Thyroid gland (tissue), 4 donors: ENCODE measurements at regions not wholly inside any gene's neighbourhood (a gene's known extent, or its start where the extent isn't known, plus 50 kb on each side); places are given as distances from the start of the nearest gene placed in this dataset.

ENCODE experiments used
- DNase-seq, 2 donors: peaks; one replicate each; pipeline ENCODE4 v3.0.0-alpha.2; 2019
- H3K27ac ChIP-seq, 3 donors: fragments of 200-600 bp; sonication (generic); 1 replicate in 2 of 3; 2 replicates in 1 of 3; pipeline ENCODE4 v1.5.1; 2016 to 2019; ENCODE audit warnings: mild to moderate bottlenecking in 1 of 3, moderate library complexity in 1 of 3
- H3K27me3 ChIP-seq: fragments of 200-600 bp; sonication (generic); one replicate; pipeline ENCODE4 v1.5.1; 2019
- H3K36me3 ChIP-seq, 2 donors: fragments of 200-600 bp; sonication (generic); one replicate each; pipeline ENCODE4 v1.5.1; 2016 to 2019
- H3K4me1 ChIP-seq, 2 donors: fragments of 200-600 bp; sonication (generic); one replicate each; pipeline ENCODE4 v1.5.1; 2017 to 2019
- H3K4me3 ChIP-seq, 3 donors: fragments of 200-600 bp; sonication (generic); replicated peaks in 1 of 3; 1 replicate in 2 of 3; 2 replicates in 1 of 3; pipeline ENCODE4 v1.5.1; 2016; ENCODE audit warnings: mild to moderate bottlenecking in 1 of 3
- H3K9me3 ChIP-seq: fragments of 200-600 bp; sonication (generic); one replicate; pipeline ENCODE4 v1.5.1; 2017
- POLR2A ChIP-seq, 2 donors: fragments of 450-650 bp; IDR thresholded peaks; one replicate each; pipeline ENCODE4 v1.6.1; 2017; ENCODE audit warnings: antibody characterized with exemption in 2 of 2, mild to moderate bottlenecking in 2 of 2, moderate library complexity in 1 of 2
- WGBS, 2 donors: methylation state at CpG; one replicate each; pipeline ENCODE4 v1.1.5; 2017; 5-methylcytosine and 5-hydroxymethylcytosine counted together
- intact Hi-C: fragments of 100-400 bp; cut with DNase I; formaldehyde crosslinking; loops from one replicate; pipeline ENCODE4 v1.15.1; 2023
- TF ChIP-seq, protein P1 (sequence below), 6 experiments: fragments of 200-600 bp in 3 of 6; fragments of 450-650 bp in 3 of 6; sonication (generic) in 3 of 6; IDR thresholded peaks; one replicate each; pipeline ENCODE4 v1.5.1; 2016 to 2019; ENCODE audit warnings: antibody characterized with exemption in 6 of 6, mild to moderate bottlenecking in 2 of 6, inconsistent platforms in 1 of 6, moderate library complexity in 1 of 6

DNA sequence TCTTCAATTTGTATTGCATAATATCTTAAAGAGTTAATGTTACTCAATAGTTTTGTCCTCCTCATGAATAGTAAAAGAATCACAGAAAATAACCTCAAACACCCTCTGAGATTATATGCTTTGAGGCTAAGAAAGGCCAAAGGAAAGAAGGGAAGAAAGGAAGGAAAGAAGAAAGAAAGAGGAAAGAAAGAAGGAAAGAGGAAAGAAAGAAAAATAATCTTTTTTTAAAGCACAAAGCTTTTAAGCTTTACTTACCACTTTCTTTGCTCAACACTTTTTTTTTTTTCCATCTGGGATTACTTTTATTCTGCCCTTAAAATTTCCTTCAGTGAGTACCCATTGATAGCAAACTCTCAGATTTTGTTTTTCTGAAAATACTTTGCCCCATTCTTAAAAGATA, 369.1 kb downstream of the FGF9 start:
- Histone ChIP-seq H3K9me3 (no peaks in the 10 kb centered on the region), H3K4me1 (no peaks in the 10 kb centered on the region), H3K27me3 (no peaks in the 10 kb centered on the region), H3K27ac (no peak overlapping the region), H3K36me3 (no peaks in the 10 kb centered on the region), H3K4me3 (no peak overlapping the region)
- intact Hi-C loops, result no loop called here
- TF ChIP-seq POLR2A (IDR thresholded peaks at IDR 0.05), result no peak
- TF ChIP-seq, protein P1, sequence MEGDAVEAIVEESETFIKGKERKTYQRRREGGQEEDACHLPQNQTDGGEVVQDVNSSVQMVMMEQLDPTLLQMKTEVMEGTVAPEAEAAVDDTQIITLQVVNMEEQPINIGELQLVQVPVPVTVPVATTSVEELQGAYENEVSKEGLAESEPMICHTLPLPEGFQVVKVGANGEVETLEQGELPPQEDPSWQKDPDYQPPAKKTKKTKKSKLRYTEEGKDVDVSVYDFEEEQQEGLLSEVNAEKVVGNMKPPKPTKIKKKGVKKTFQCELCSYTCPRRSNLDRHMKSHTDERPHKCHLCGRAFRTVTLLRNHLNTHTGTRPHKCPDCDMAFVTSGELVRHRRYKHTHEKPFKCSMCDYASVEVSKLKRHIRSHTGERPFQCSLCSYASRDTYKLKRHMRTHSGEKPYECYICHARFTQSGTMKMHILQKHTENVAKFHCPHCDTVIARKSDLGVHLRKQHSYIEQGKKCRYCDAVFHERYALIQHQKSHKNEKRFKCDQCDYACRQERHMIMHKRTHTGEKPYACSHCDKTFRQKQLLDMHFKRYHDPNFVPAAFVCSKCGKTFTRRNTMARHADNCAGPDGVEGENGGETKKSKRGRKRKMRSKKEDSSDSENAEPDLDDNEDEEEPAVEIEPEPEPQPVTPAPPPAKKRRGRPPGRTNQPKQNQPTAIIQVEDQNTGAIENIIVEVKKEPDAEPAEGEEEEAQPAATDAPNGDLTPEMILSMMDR (IDR thresholded peaks at IDR 0.05), result no peak
- DNase-seq, result no peak

DNA sequence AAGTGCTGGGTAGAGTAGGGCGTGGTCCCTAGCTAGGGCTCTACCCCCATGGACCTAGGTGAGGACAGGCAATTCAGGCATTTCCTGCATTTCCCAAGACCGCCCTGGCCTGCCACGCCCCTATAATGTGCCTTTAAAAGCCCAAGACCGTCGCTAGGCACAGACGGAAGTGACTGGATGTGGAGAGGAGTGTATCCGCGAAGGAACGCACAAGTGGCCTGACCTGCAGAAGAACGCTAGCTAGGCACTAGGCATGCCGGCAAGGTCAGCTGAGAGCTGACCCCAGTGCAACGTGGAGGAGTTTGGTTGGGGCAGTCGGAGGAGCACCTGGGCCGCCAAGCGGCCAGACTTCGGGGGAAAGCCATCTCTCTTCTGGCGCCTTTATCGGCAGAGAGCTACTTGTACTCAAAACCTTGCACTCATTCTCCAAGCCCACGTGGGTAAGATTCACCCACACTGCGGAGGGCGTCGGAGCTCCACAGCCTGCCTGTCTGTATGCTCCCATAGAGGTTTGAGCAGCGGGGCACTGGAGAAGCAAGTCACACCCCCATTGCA, 370.0 kb downstream of the FGF9 start:
- Histone ChIP-seq H3K4me1 (no peaks in the 10 kb centered on the region), H3K27ac (no peak overlapping the region), H3K36me3 (no peaks in the 10 kb centered on the region), H3K4me3 (no peak overlapping the region), H3K9me3 (no peaks in the 10 kb centered on the region), H3K27me3 (no peaks in the 10 kb centered on the region)
- intact Hi-C loops, result no loop called here
- 87 to 88% methylated on average over 23 of the region's 23 CpGs for WGBS, 2 donors
- TF ChIP-seq, protein P1 (IDR thresholded peaks at IDR 0.05), result no peak
- TF ChIP-seq POLR2A (IDR thresholded peaks at IDR 0.05), result no peak
- DNase-seq, result no peak

DNA sequence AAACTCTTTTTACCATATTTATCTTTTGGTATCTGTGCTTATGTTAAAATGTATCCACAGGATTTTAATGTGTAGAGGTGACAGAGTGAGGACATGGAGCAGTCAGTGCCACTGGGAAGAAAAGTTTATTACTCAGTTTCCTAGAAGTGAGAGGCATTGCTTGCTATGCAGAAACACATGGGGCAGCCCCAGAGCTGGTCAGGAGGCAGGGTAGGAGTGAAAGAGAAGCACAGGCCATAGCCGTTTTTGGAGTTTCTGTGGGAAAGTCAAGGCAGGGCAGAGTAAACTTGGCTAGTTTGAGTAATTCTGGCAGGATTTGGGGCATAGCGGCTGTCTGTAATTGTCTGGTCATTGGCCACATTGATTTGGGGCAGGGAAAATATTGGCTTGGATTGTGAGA, 370.9 kb downstream of the FGF9 start:
- H3K27me3 ChIP-seq, result no peaks in the 10 kb centered on the region
- no peak overlapping the region for H3K27ac ChIP-seq
- intact Hi-C loops, result no loop called here
- H3K36me3 ChIP-seq, result no peaks in the 10 kb centered on the region
- no peaks in the 10 kb centered on the region for H3K4me1 ChIP-seq
- 92 to 95% methylated on average over 2 of the region's 2 CpGs for WGBS, 2 donors
- no peak overlapping the region for H3K4me3 ChIP-seq
- no peak for DNase-seq
- H3K9me3 ChIP-seq, result no peaks in the 10 kb centered on the region
- TF ChIP-seq POLR2A (IDR thresholded peaks at IDR 0.05), result no peak
- TF ChIP-seq, protein P1 (IDR thresholded peaks at IDR 0.05), result no peak

DNA sequence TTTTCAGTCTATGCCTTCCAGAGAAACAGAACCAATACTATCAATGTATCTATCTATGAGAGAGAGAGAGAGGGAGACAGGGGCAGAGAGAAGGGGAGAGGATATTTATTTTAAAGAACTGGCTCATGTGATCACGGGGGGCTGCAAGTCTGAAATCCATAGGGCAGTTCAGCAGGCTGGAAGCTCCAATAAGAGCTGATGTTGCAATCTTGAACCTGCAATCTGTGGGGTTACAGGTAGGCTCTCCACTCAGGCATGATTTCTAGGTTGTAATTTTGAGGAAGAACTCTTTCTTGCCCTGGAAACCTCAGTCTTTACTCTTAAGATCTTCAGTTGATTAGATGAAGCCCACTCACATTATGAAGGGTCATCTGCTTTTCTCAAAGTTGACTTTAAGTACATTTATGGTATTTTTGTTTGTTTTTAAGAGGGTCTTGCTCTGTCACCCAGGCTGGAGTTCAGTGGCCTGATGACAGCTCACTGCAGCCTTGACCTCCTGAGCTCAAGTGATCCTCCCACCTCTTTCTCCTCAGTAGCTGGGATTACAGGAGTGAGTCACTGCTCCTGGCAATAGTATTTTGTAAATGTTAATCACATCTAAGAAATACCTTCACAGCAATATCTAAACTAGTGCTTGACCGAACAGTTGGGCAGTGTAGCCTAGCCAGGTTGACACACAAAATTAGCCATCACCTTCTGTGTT, 376.4 kb downstream of the FGF9 start:
- Histone ChIP-seq H3K27me3 (no peaks in the 10 kb centered on the region), H3K9me3 (no peaks in the 10 kb centered on the region), H3K4me3 (no peak overlapping the region), H3K27ac (no peak overlapping the region), H3K36me3 (no peaks in the 10 kb centered on the region), H3K4me1 (peaks cover 0 to 13% of the 10 kb centered on the region in 2 donors)
- 84 to 96% methylated on average over 2 of the region's 2 CpGs for WGBS, 2 donors
- TF ChIP-seq, protein P1 (IDR thresholded peaks at IDR 0.05), result no peak
- no peak for TF ChIP-seq POLR2A (IDR thresholded peaks at IDR 0.05)
- intact Hi-C loops, result no loop called here
- DNase-seq, result no peak

DNA sequence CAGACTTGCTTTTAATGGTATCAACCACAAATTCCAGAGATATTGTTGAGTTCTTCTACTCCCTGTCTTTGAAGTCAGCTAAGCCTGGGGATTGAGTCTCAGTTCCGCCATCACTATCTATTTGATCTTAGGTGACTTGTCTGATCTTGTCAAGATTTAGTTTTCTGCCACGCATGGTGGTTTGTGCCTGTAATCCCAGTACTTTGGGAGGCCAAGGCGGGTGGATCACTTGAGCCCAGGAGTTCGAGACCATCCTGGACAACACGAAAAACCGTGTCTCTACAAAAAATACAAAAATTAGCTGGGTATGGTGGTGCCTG, 376.9 kb downstream of the FGF9 start:
- no peak for TF ChIP-seq POLR2A (IDR thresholded peaks at IDR 0.05)
- TF ChIP-seq, protein P1 (IDR thresholded peaks at IDR 0.05), result no peak
- Histone ChIP-seq H3K27me3 (no peaks in the 10 kb centered on the region), H3K4me3 (no peak overlapping the region), H3K27ac (no peak overlapping the region), H3K36me3 (no peaks in the 10 kb centered on the region), H3K4me1 (peaks cover 0 to 13% of the 10 kb centered on the region in 2 donors), H3K9me3 (no peaks in the 10 kb centered on the region)
- WGBS, 2 donors, result 95 to 99% methylated on average over 6 of the region's 6 CpGs
- intact Hi-C loops, result no loop called here
- no peak for DNase-seq
